Posterior vena cava (tissue), 2 donors: ENCODE measurements at regions not wholly inside any gene's neighbourhood (a gene's known extent, or its start where the extent isn't known, plus 50 kb on each side); places are given as distances from the start of the nearest gene placed in this dataset.

Experiments
- DNase-seq: peaks from one replicate; pipeline ENCODE4 v3.0.0-alpha.2; 2020; ENCODE audit warnings: low spot score
- intact Hi-C, 2 donors: fragments of 100-400 bp; cut with DNase I; formaldehyde crosslinking; loops; one replicate each; pipeline versions ENCODE4 v1.14.1 to v1.14.2; 2022 to 2023
- donor health status: DM: yes; HTN: yes; CAD: no.
- donor health status: DM: yes; HTN: yes; CAD: no.

DNA sequence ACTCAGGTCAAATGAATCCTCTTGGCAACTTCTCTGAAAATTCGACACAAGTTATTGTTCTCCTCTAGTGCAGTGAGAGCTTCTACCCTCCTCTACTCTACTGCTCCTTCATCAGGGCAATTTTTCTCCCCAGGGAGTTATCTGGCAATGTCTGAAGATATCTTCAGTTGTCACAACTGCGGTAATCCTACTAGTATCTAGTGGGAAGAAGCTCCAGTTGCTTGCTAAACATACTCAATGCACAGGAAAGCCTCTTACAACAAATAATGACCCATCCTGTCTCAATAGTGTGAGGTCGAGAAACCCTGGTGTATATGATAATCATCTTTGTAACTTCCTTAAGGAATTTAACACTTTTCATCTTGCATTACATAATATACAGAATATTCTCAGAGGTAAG is 1147.6 kb downstream of the IGSF11 start:
- intact Hi-C loops = no loop called here
- no peak for DNase-seq

DNA sequence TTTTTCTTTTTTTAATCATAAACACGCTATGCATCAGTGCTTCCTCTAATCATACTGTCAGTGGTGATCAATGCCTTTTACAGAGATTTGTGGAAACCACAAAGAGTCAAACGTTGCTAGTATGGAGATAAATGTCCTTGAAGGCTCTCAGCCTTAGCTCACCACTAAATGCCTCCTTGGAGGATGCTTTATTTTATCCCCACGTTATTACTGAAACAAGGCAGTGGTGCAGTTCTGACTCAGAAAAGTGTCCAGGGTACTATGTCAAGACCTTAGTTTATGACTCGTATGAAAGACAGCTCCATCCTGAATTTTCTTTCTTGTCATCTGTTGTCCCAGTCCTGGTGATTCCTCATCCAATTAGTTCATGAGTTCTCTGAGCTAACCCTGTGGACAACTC is 1146.7 kb downstream of the IGSF11 start:
- no peak for DNase-seq
- intact Hi-C loops = no loop called here

DNA sequence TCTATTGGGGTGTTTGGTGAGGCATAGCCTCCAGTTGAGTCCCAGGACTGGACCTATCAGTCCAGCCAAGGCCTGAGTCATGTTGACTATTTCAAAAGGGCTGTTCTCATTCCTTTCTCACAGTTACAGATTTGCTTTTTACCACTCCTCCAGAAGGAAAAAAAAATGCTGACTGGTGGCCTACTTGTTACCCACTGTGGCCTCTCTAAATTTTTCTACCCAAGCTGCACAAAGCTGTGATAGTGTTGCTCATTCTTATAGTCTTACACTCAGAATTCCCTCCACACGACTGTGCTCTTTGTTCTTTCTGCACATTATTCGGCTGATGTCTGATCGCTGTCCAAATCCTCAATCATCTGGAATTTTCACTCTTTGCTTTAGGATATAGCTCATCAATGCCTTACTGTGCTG is 1142.2 kb downstream of the IGSF11 start:
- intact Hi-C loops = no loop called here
- DNase-seq = no peak

GRCh38 chr3:117893001-117893400 is 1141.6 kb downstream of the IGSF11 start:
- DNase-seq = no peak
- intact Hi-C loops = no loop called here

GRCh38 chr3:117893638-117894037 is 1141.0 kb downstream of the IGSF11 start:
- intact Hi-C loops = no loop called here
- no peak for DNase-seq

GRCh38 chr3:117898722-117899522 is 1135.7 kb downstream of the IGSF11 start:
- no peak for DNase-seq

DNA sequence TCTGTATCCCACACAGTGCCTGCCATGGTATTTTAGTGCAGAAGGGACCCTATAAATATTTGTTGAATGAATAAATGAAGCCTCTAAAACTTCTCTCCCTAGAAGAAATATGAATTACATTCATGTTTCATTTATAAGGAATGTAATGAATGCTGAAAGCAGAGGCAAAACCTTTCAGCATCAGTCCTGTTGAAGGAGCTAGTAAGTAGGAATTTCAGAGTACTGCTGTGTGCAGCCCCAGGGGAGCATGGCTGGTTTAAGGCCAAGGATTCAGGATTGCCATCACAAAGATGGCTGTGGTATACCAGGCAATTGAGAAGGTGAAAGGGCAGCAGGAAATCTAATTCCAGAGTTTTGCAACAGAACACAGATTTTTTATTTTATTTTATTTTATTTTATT is 1131.4 kb downstream of the IGSF11 start:
- intact Hi-C loops = no loop called here
- no peak for DNase-seq

More at GRCh38 chr3:117898722-117899522, 1135.7 kb downstream of the IGSF11 start:
- intact Hi-C loops = no loop called here

DNA sequence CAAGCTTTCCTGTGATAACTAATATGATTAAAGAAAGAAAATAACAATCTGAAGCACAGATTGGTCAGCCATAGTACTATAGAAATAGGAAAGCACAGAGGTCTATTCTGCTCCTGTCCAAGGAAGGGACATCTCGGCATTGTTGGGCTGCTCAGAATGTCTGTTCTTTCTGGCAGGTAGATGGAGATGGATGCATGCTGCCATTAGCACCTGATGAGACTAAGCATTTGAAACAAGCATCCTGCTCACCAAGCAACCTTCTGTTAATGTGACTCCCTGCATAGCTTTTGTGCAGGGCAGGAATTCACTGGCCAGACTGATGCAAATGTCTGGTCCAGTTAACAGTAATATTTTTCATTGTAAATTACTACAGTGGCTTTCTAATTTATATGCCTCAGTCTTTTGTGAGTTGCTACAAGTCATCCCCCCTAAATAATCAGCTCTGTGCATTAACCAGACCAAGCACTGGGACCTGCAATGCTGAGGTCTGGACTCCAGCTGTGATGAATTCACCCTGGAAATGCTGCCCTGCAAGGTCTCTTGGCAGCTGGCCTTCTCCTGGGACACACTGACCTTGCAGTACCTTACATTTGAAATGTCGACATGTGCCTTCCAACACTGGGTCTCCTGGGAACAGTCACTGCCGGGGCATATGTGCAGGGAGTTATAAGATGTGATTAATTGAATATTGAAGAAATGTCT is 1123.7 kb downstream of the IGSF11 start:
- intact Hi-C loops = no loop called here
- DNase-seq = no peak

DNA sequence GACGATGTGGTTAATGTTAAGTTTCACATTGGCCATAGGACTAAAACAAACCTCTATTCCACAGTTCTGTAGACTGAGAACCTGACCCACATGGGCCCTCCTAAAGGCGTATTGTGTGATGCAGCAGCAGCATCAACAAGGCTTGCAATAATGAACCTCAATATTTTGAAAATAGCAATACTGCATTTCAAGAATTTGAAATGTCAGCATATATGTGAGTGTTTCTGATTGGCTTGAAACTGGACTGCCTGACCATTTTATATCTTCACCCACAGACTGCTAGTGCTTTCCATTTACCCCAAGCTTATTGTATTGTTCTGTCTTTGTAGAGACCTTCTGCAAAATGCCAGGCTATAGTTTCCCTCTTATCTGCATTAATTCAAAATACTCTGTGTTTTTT is 1122.3 kb downstream of the IGSF11 start:
- intact Hi-C loops = no loop called here

GRCh38 chr3:117914540-117915100 is 1120.0 kb downstream of the IGSF11 start:
- intact Hi-C loops = no loop called here
- DNase-seq = no peak

More for the DNA sequence above, 1122.3 kb downstream of the IGSF11 start:
- DNase-seq = no peak

DNA sequence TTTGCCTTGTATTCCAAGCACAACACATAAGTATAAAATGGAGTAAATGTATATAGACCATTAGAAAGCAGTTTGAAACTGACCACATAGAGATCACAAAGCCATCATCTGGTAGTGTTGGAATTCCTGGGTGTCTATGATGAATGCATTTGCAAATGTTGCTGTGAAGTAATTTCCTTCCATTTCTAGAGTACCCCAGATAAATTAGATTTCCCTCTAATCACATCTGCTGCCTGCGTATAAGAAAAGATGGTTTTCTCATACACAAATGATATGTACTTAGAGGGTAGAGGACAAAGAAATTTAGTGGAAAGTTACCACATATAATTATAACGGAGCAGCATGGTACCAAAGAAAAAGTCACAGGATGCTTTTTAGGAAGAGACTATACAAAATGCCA is 1117.8 kb downstream of the IGSF11 start:
- intact Hi-C loops = no loop called here
- no peak for DNase-seq

DNA sequence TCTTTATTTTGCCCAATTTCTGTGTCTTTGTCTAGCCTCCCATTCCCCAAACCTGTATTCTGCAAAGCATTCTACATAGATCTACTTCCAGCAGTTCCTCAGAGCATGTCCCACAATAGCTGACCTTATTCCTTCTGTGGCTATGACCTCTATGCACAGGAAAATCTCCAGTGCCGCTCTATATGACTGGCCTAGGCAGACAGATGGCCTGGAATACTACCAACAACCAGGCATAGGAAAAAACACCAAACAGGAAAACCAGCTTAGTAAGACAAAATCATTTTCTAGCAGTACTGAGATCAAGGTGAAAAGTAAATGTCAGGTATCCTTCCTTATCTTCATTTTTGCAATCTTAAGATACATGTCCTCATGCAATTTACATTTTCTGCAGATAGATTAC is 1115.0 kb downstream of the IGSF11 start:
- DNase-seq = no peak
- intact Hi-C loops = no loop called here

DNA sequence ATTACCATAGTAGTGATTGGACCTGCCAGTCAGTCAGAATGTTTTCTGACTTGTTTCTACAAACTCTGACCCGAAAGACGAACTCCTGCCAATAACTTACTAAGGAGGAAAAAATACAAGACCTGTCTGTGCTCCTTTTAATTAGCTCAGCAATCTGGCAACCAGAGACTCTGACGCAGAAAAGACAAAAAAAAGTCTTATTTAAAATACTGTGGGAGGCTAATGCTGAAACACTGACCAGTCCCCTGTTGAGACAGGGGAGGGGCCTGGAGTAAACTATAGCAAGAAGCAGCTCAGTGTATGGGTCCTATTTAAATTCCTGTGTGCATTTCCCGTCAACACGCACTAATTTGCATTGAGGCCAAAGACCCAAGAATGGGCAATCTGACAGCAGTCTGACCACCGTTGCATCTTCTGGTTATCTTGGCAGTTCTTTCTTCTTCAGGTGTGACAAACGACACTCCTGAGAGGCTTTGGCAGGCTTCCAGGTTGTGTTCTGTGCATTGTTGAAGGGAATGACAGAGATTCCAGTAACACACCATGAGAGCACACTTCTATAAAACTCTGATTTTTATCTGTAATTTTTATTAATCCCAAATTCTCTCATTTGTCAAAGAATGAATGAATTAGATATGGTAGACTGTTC is 1114.3 kb downstream of the IGSF11 start:
- intact Hi-C loops = no loop called here
- DNase-seq = no peak

- intact Hi-C loops = no loop called here
- no peak for DNase-seq
Observed at GRCh38 chr3:117921411-117921810, 1113.2 kb downstream of the IGSF11 start.

GRCh38 chr3:117922039-117922438 is 1112.6 kb downstream of the IGSF11 start:
- intact Hi-C loops = no loop called here
- no peak for DNase-seq

GRCh38 chr3:117926819-117927218 is 1107.8 kb downstream of the IGSF11 start:
- intact Hi-C loops = no loop called here
- DNase-seq = no peak

GRCh38 chr3:117927825-117928224 is 1106.8 kb downstream of the IGSF11 start:
- intact Hi-C loops = no loop called here
- no peak for DNase-seq

DNA sequence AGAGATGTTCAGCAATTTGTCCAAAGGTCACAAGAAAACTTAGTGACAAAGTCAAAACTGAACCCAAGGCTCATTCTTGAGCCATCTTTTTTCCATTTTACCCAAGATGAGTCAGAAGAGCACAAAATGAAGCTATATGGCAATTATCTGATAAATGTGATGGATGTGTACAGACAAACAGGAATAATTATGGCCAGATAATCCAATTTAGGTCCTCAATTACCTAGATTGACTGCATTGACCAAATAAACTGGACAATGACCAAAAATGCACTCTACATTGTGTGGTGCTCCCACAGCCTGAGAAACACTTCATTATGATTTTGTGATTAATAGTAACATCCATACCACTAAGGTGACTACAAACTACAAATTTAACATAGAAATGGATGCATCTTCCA is 1105.8 kb downstream of the IGSF11 start:
- intact Hi-C loops = no loop called here
- DNase-seq = no peak

GRCh38 chr3:117932441-117932840 is 1102.2 kb downstream of the IGSF11 start:
- DNase-seq = no peak
- intact Hi-C loops = no loop called here

DNA sequence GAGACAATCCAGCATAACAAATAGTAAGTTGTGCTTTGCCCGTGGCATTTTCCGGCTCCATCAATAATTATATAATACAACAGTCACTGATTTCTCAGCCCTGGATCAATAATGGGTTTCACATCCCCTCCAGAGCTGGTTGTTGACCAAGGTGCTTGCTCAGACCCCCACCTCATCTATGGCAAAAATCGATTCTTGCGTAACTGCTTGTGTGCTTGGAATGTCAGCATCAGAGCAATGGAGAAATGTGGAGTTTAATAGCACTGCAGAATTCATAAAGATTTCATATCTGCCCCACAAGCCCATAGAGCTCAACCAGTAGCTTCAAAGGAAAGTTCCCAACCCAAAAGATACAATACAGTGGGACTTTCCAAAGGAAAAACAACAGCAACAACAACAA is 1098.5 kb downstream of the IGSF11 start:
- intact Hi-C loops = loop anchor here in 1 of 2 donors (5.0 kb wide), 1 partner anchor 411 kb away; no protein-coding TSS in a partner anchor
- no peak for DNase-seq
